MM.1S (cell line): ENCODE measurements at regions not wholly inside any gene's neighbourhood (a gene's known extent, or its start where the extent isn't known, plus 50 kb on each side); places are given as distances from the start of the nearest gene placed in this dataset.

Experiments used
- CTCF ChIP-seq: fragments of 300-600 bp; sonication (generic); IDR thresholded peaks from 2 replicates; pipeline ENCODE4 v1.5.1; 2016; ENCODE audit warnings: antibody characterized with exemption, low read length, mixed read lengths
- EZH2 ChIP-seq: fragments of 300-600 bp; sonication (generic); optimal IDR thresholded peaks from 2 replicates; pipeline ENCODE3; 2017; ENCODE audit warnings: low read depth, mild to moderate bottlenecking, antibody characterized with exemption, low read length, mixed read lengths
- EZH2phosphoT487 ChIP-seq: fragments of 300-600 bp; sonication (generic); IDR thresholded peaks from 2 replicates; pipeline ENCODE4 v1.6.1; 2018; ENCODE audit warnings: antibody characterized with exemption, low read length

- TF ChIP-seq CTCF (no peak), EZH2 (no peak), EZH2phosphoT487 (no peak)
Observed at GRCh38 chr21:15557925-15558324, 171.9 kb upstream of the USP25 start.
